GM21576 (cell line): ENCODE measurements at regions not wholly inside any gene's neighbourhood (a gene's known extent, or its start where the extent isn't known, plus 50 kb on each side); places are given as distances from the start of the nearest gene placed in this dataset.

Experiments
- ATAC-seq: cut with Tn5 transposase; IDR thresholded peaks from one replicate; pipeline ENCODE4 v1.9.1; 2021; ENCODE audit warnings: mild to moderate bottlenecking, moderate library complexity; ENCODE audit not compliant: unreplicated experiment

DNA sequence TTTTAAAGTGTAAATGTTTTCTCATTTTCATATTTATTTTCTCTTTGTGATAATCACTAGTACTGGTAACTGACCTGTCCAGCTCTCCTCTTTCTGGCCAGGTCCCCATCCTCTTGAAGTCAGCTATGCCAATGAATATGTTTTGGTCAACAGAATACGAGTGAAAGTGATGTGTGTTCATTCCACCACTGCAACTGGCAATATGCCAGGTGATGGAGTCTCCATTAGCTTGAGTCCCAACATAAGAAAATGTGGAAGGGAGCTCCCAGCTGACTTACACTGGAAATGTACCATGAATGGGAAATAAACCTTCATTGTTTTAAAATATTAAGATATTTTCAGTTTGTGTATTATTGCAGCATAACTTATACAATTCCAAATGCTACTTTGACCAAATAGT, 75.8 kb downstream of the CCDC34 start:
- ATAC-seq, result no peak

DNA sequence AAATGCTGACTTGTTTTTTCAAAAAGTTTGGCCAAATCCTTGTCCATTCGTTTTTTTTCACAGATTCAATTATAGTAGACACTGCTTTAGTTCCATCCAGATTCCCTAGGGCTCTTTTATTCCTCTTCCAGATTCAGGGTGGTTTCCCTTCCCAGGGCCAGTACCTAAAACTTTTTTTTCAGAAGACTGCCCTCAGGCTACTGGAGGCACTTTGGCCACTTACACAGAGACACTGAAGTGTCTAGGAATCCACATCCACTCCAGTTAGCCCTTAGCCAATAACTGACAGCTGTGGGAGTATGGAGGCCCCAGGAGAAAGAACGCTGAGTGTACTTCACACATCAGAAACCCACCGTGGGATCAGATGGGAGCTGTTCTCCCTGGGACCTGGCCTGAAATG, 77.3 kb downstream of the CCDC34 start:
- no peak for ATAC-seq

DNA sequence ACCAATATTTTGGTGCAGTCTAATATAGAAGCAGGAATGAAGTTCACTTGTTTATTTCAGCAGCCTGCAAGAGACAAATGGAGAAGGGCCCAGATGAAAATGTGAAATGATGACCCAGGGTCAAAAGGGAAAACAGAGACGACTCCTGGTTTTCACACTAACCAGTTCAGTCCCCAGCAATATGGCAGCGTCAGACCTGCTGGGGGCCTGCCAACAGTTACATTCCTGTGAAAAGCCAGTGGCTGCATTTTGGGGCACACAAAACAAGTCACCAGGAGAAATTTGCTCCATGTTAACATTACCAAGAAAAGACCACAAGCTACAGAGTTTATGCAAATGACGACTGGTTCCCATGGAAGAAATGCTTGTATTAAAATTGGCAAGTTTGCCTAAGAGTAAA, 80.2 kb downstream of the CCDC34 start:
- no peak for ATAC-seq

DNA sequence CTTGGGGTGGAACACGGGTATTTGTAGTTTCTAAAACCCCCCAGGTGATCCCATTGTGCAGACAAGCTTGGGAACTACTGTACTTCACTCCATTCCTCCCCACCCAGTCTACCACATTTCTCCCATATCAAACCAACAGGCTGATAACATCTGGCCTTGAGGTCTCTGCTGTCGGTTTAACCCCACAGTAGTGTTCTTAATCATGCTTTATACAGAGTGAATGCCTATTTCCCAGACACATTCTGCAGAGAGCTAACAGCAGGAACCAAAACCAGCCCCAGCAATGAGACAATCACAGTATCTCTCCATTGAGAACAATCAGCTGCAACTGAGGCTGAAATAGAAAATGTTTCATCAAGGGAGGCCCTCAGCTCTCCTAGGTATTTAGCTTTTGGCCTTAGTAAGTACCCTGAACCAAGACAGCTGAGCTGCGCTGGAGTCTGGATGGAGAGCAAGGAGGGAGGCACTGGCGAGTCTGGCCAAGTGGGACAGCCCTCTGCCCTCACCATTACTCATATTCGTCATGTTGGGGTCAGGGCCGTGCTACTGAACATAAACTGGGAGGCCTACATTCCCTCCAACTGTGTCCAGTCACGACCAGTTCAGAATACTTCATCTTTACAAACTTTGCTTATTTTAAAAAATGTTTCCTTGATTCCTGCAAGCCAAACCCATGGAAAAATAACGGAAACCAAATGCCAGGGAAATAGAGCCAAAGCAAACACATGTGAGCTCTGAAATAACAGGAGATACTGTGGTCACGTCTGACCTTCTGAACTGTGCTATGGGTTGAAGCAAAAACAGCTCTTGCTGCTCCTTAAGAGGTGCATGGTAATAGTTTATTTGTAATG, 81.0 kb downstream of the CCDC34 start:
- ATAC-seq, result peak; percentile 65

DNA sequence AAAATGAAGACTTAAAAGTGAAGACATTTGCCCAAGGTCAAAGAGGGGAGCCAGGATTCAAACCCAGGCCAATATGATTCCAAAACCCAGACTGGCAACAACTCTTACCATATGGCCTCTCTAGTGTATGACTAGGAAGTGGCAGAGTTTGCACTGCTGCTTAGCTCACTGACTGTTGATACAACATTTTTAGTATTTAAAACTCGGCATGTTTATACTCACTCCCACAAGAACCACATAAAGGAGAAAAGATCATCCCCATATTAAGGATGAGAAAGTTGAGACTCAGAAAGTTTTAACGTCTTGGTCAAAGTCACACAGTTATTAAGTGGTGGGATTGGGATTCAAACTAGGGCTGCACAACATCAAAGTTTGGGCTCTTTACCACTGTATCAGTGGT, 81.7 kb downstream of the CCDC34 start:
- no peak for ATAC-seq

DNA sequence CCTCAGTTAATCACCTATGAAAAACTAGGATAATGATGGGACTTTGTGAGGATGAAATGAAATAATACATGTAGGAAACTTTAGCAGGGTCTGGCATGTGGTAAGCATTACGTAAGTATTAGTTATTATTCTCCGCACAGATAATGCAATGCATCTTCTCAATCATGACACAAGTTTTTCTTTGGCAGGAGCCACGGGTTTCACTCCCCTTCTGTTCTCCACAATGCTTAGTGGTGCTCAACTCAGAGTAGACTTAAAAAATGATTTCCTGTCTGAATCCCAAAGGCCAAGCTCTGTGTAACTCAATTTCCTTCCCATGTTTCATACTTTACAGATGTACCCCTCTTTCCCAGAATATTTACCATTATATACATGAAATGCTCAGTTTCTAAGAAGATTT, 82.9 kb downstream of the CCDC34 start:
- no peak for ATAC-seq

DNA sequence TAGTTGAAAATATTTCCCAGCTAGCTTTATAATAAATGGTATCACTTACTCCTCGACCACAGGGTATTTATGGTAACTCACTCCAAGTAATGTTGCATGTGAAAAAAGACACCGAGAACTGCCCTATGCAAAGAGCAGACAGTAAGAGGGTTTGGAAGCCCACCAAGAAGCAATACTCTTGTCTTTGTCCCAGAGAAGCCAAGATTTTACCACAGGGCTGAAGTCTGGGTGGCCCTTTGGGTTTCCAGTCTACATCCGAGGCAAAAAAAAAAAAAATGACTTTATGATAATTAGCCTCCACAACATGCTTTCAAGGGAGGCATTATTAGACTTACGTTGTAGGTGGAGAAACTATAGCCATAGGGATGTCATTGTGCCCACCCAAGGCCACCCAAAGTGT, 83.6 kb downstream of the CCDC34 start:
- no peak for ATAC-seq

DNA sequence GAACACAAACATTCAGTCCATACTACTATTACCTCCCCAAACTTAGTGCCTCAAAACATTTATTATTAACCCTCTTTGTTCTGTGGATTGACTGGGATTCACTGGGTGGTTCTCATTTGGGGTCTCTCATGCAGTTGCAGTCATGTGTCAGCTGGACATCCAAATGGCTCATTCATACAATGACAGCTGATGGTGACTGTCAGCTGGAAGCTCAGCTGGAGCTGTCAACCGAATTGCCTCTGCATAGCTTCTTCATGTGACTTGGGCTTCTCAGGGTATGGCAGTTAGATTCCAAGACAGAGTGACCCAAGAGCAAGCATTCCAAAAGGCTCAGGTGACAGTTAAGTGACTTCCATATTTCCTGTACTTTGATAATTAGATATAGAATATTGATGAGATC, 85.2 kb downstream of the CCDC34 start:
- ATAC-seq, result no peak

DNA sequence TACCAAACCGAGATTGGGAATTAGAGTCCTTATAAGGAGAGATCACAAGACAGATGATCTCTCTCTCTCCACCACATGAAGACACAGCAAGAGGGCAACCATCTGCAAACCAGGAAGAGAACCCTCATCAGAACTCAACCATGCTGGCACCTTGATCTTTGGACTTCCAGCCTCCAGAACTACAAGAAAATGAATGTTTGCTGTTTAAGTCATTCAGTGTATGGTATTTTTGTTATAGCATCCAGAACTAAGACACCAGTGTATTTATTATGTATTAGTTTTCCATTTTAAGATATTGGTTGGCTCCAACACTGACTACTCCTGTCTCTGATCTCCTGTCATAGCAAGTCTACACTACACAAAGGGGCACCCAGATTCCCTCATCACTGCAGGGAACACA, 86.9 kb downstream of the CCDC34 start:
- ATAC-seq, result no peak

DNA sequence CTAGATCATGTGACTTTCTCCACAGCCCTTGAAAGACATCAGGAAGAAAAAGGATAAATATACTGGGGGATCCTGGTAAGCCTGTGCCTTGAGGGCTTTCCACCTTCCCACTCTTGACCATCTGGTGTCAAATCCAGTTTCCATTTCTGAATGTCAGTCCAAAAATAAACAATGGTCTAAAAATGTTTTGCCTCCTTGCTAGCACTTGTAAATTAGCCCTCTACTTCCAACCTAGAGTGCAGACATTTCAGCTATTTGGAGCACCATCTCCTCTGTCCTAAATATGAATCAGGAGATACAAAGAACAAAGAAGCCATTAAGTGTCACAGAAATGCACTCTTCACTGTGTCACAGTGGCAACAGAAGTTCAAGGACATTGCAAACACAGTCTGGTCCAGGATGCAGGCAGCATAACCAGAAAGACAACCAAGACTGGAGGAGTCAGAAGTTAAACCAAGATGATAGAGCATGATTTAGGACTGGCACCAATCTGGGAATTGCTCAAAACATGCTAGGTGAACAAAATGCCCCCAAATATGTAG, 88.1 kb downstream of the CCDC34 start:
- ATAC-seq, result no peak

DNA sequence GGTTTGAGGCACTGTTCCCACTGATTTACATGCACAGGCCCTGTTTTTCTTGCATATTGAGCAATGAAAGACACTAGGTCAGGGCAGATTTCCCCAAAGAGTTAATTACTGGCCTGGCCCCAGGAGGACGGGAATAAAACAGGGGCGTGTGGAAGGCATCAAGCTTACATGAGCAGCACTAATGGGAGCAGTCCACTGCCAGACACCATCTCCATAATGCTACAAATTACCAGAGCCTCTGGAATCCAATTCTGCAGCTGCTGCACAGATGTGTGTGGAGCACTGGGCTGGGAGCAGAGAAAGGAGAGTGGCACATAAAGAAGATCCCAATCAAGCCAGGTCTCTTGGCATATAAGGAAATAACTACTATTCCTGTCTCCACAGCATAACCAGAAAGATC, 96.9 kb downstream of the CCDC34 start:
- no peak for ATAC-seq

DNA sequence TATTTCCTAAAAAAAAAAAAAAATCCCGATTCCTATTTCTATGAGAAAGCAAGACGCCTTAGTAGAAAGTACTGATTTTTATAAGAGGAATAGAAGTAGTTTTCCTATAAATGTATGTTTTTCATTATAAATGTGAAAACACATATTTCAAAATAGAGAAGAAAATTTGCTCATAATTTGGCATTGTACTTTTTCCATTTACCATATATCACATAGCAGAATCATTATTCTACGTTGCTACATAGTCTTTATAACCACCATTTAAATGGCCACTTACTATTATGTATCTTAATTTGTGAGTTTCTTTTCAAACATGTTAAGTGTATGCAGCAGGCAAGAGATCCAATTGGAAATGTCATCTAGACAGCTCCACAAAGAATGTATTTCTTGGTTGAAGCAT, 99.0 kb downstream of the CCDC34 start:
- ATAC-seq, result no peak

DNA sequence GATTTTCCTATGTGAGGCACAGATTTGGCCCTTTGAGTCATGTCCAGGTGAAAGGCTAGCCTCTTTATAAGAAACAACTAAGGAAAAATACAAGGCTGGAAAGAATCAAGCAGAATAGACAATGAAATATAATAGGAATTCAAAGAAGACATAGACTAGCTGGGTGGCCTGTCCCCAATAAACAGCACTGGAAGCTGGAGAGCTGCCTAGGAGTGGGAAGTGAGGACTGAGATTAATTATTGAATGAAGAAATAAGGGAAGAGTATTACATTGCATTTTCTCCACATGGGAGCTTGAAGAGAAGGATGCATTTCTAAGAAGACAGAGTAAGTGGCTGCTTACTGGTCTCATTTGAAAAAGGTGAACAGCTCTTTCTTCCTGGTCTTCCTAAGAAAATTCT, 100.0 kb downstream of the CCDC34 start:
- ATAC-seq, result no peak

DNA sequence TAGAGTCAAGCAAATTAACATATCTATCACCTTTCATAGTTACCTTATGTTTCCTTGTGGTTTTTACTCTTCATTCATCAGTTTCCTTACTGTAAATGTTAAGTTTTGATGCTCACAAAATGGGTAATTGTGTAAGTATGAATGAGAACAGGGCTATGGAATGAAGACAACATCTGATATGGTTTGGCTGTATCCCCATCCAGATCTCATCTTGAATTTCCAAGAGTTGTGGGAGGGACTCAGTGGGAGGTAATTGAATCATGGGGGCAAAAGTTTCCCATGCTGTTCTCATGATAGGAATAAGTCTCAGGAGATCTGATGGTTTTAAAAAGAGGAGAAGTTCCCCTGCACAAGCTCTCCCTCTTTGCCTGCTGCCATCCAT, 107.6 kb downstream of the CCDC34 start:
- ATAC-seq, result no peak

DNA sequence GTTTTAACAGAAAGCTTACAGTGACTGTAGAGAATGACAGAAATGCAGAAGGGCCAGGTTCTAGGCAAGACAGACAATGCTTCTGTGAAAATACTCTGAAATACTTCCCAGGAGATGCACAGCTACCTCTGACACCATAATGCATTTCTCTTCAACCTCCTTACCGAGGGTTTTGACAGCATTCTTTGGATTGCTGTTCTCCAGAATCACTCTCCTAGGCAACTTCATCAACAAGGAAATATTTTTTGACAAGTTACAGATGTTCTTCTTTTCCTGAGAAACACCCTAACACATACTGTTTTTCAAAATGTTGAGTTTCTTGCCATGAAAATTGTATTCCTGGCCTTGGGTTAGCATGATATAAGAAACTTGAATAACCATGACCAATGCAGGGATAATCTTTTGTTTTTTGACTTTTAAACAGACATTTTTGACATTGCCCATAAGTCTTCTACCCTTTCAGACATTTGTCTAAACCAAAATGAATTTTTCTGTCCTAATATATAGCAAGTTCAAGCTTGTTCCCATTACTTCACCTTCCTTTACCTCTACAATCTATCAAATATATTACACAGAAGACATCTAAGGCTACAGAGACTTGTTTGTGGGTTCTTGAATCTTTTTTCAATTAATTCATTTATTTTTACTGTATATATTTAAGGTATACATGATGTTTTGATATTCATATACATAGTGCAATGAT, 108.1 kb downstream of the CCDC34 start:
- ATAC-seq, result no peak

DNA sequence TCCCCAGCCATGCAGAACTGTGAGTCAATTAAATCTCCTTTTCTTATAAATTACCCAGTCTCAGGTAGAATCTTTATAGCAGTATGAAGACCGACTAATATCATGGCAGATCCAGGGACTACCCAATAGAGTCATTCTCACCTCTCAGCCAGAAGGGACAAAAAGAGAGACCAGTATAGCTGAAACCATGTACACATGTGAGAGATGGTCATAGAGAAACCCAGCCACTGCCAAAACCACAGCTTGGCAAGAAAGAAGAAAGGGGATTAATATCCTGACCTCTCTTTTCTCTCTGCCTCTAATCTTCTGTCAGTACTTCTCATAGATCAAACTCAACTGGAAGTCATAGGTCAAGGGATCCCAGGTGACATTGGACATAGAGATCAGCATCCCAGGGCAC, 109.8 kb downstream of the CCDC34 start:
- no peak for ATAC-seq

DNA sequence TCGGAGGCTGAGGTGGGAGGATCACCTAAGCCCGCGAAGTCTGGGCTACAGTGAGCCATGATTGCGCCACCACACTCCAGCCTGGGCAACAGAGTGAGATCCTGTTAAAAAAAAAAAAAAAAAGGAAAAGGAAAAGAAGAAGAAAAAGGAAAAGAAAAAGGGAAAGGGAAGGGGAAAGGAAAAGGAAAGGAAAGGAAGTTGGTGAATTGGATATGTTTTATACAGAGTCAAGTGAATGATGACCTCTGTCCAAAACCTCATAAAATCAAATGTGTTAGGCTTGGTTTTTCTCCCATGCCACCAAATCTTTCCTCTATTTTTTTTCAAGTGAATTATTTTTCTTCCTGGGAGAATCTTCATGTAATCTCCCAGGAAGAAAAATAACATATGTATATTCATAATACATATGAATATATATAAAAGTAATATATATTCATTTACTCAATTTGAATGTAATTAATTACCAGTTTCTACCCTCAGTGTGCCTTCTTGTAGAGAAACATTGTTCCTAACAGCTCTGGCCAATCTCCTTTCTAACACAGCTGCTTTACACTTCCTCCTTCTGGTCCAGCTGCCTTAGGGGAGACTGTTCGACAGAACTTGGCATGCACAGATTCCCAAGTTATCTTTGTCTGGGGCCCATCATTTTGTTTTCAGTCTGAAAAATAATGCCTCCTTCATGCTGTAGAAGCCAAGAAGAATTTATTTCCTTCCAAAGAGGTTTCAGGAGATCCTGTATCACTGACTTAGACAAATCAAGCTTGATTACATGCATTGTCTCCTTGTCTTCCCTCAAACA, 111.9 kb downstream of the CCDC34 start:
- ATAC-seq, result no peak

DNA sequence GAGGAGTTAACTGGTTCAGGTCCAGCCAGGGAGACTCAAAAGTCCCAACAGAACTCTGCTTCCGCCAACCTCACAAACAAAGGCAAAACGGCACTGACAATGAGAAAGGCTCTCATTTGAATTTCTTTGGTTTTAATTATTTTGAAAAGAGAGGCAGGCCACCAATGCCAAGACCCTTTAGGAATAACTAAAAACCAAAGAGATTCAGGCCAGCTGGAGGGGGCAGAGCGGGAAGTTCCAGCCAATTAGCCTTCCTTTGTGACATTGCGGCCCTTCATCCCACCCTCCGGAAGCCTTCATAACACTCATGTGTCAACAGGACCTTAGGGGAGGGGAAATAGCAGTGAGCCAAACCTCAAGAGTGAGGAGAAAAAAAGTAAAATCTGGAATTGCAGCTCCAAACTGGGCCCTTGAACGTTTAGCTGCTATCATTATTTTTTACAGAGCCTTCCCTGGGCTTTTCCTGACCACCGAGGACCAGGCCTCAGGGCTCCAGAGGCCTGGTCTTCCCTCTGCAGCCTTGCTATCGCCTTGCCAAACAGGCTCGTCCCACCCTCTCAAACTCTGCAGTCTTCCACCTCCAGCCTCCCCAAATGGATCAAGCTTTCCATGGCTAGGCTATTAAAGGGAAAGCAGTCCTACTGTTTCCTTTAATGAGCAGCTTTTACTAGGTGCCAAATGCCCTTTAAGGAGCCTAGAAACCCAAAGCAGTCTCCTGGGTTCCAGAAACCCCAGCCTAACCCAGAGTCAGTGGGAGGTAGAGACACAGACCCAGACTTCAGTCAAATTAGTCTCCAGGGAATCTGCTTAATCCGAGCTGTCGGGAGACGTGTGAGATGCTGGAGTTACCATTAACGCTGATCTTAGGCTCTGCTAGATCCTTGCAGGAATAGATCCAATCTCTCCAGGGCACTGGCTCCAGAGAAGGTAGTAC, 114.2 kb downstream of the CCDC34 start:
- no peak for ATAC-seq

DNA sequence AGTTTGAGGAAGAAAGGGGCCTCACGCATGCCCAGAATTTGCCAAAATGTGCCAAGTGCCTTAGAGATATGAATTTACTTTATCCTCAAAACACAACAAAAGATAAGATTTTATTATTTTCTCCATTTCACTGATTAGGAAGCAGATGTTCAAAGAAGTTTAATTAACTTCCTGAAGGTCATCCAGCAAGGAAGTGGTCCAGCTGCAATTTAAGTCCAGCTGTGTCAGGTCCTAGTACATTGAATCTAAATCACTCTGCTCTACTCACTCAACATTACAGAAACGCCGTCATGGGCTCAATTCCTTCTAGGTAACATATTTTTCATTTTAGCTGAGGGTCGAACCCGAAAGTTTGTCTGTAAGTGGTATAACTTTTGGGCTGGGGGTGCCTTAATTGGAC, 115.4 kb downstream of the CCDC34 start:
- ATAC-seq, result no peak

DNA sequence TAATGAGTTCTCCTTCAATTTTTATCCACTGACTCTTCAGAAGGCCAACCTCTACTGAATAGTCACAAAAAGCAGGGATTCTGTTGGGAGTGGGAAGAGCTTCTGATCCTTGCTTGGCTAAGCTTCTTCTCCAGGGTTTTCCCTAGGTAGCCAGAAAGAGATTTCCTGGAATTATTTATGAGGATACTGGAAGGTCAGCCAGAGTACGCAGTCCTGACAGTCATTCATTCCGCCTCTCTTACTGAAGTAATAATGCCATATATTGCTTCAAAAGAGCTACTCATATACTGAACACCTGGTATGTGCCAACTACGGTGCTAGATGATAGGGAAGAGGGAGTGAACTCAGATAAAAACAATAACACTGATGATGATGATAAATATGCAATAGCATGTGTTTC, 116.1 kb downstream of the CCDC34 start:
- ATAC-seq, result no peak
